K562 (cell line): ENCODE measurements at regions not wholly inside any gene's neighbourhood (a gene's known extent, or its start where the extent isn't known, plus 50 kb on each side); places are given as distances from the start of the nearest gene placed in this dataset.

Experiments used
- ATAC-seq: fragments of 200-7000 bp; cut with Tn5 transposase; 3 replicates; pipeline ENCODE4 v1.9.1; 2020; ENCODE audit warnings: moderate library complexity
- BruUV-seq: library from RNA; stranded (reverse); fragments of 400-500 nt; replicated peaks from 2 replicates; lab custom pipeline; 2021; lab: Mats Ljungman, UMichigan
- CTCF ChIA-PET: fragments of 300-600 bp; formaldehyde crosslinking; extraction: SDS; loops from one replicate; lab custom pipeline; 2021; ENCODE audit warnings: low intra/inter-chr PET ratio; lab: Yijun Ruan, JAX
- POLR2A ChIA-PET: fragments of 300-600, 350-650 bp; sonication (Branson Sonifier 250); formaldehyde crosslinking; extraction: SDS; loops from one replicate; lab custom pipeline; 2021; ENCODE audit warnings: antibody characterized with exemption, inconsistent platforms; lab: Yijun Ruan, JAX
- DNase-seq, 4 experiments: peaks; one replicate each; pipeline versions ENCODE4 v3.0.0 to v3.0.0-alpha.2; 2011 to 2018; ENCODE audit warnings: low spot score in 3 of 4, mixed read lengths in 3 of 4; ENCODE audit errors: extremely low read depth in 1 of 4
- FAIRE-seq: peaks from 2 replicates; lab custom pipeline; 2011; peaks lifted over from hg19 to GRCh38; lab: Jason Lieb, UNC
- H2AFZ ChIP-seq: 2 replicates; pipeline ENCODE4 v1.6.0; 2011; ENCODE audit warnings: low read depth, low read length, control low read depth, inconsistent platforms
- H3K27ac ChIP-seq: fragments of 200-600 bp; 3 replicates; pipeline ENCODE4 v1.8.0; 2011; ENCODE audit warnings: low read depth, mild to moderate bottlenecking, control low read depth, inconsistent platforms, low read length, moderate library complexity, mixed read lengths; ENCODE audit errors: extremely low read depth
- H3K27me3 ChIP-seq, 2 experiments: fragments of 300-600 bp in 1 of 2; 2 replicates in 1 of 2; 3 replicates in 1 of 2; pipeline versions ENCODE4 v1.6.0 to v1.8.0; 2011; ENCODE audit warnings: inconsistent platforms in 2 of 2, low read length in 2 of 2, mild to moderate bottlenecking in 1 of 2, mixed read lengths in 1 of 2, moderate library complexity in 1 of 2; ENCODE audit not compliant: control insufficient read depth in 2 of 2, insufficient read depth in 2 of 2
- H3K36me3 ChIP-seq: fragments of 300-600 bp; 3 replicates; pipeline ENCODE4 v1.8.0; 2011; ENCODE audit warnings: mild to moderate bottlenecking, low read length, inconsistent platforms; ENCODE audit not compliant: control insufficient read depth, insufficient read depth
- H3K4me1 ChIP-seq, 2 experiments: fragments of 200-600 bp in 1 of 2; replicated peaks in 1 of 2; 2 replicates in 1 of 2; 3 replicates in 1 of 2; pipeline versions ENCODE4 v1.5.1 to v1.8.0; 2011; ENCODE audit warnings: inconsistent platforms in 2 of 2, low read length in 2 of 2, mild to moderate bottlenecking in 1 of 2, mixed read lengths in 1 of 2, moderate library complexity in 1 of 2; ENCODE audit not compliant: control insufficient read depth in 2 of 2, insufficient read depth in 2 of 2
- H3K4me2 ChIP-seq: 2 replicates; pipeline ENCODE4 v1.6.1; 2011; ENCODE audit warnings: low read length, control low read depth, inconsistent platforms, mixed read lengths; ENCODE audit not compliant: insufficient read depth
- H3K4me3 ChIP-seq: fragments of 200-600 bp; sonication (generic), shearing (Covaris generic); 2 replicates; pipeline ENCODE4 v1.5.1; 2016; ENCODE audit warnings: control low read depth, inconsistent platforms
- H3K79me2 ChIP-seq: fragments of 200-600 bp; 3 replicates; pipeline ENCODE4 v1.8.0; 2011; ENCODE audit warnings: low read length, inconsistent platforms; ENCODE audit not compliant: control insufficient read depth, insufficient read depth
- H3K9ac ChIP-seq, 2 experiments: 2 replicates each; pipeline versions ENCODE4 v1.6.0 to v1.6.1; 2011; ENCODE audit warnings: low read depth in 2 of 2, low read length in 2 of 2, control low read depth in 1 of 2, inconsistent platforms in 1 of 2, mild to moderate bottlenecking in 1 of 2, mixed read lengths in 1 of 2; ENCODE audit not compliant: insufficient read depth in 1 of 2
- H3K9me1 ChIP-seq: one replicate; pipeline ENCODE4 v1.6.0; 2011; ENCODE audit warnings: inconsistent platforms, mild to moderate bottlenecking, low read length, moderate library complexity; ENCODE audit not compliant: control insufficient read depth, insufficient read depth
- H3K9me3 ChIP-seq: replicated peaks from 2 replicates; pipeline ENCODE4 v1.5.1; 2011; ENCODE audit warnings: low read depth, low read length, inconsistent platforms; ENCODE audit not compliant: control insufficient read depth, insufficient read depth
- H4K20me1 ChIP-seq: replicated peaks from 2 replicates; pipeline ENCODE4 v1.6.1; 2011; ENCODE audit warnings: low read length, inconsistent platforms, mixed read lengths; ENCODE audit not compliant: control insufficient read depth, insufficient read depth
- BRCA1 ChIP-seq, 2 experiments: fragments of 450-650 bp in 1 of 2; sonication (generic) in 1 of 2; formaldehyde crosslinking in 1 of 2; IDR thresholded peaks; 2 replicates each; pipeline versions ENCODE4 v1.5.0 to v1.6.1; 2017 to 2020; ENCODE audit warnings: mild to moderate bottlenecking in 1 of 2, missing genetic modification reagents in 1 of 2
- C11orf30 ChIP-seq: fragments of 450-650 bp; IDR thresholded peaks from 2 replicates; pipeline ENCODE4 v1.6.1; 2016; ENCODE audit warnings: low read depth, mild to moderate bottlenecking
- CCAR2 ChIP-seq: fragments of 200-400 bp; formaldehyde crosslinking; IDR thresholded peaks from 2 replicates; pipeline ENCODE4 v1.6.1; 2017; ENCODE audit warnings: mild to moderate bottlenecking, low read depth, low read length
- CHCHD3 ChIP-seq: fragments of 250-450 bp; sonication (Bioruptor Pico); IDR thresholded peaks from 2 replicates; pipeline ENCODE4 v2.1.2; 2022; ENCODE audit warnings: mild to moderate bottlenecking
- E2F8 ChIP-seq: fragments of 450-650 bp; IDR thresholded peaks from 2 replicates; pipeline ENCODE4 v1.7.1; 2018; ENCODE audit warnings: mild to moderate bottlenecking, low read depth; ENCODE audit not compliant: partially characterized antibody
- ELK3 ChIP-seq: fragments of 450-650 bp; formaldehyde crosslinking; IDR thresholded peaks from 2 replicates; pipeline ENCODE4 v1.4.0; 2020; ENCODE audit warnings: mild to moderate bottlenecking
- FUS ChIP-seq: fragments of 200-400 bp; formaldehyde crosslinking; optimal IDR thresholded peaks from 2 replicates; pipeline ENCODE3; 2017; ENCODE audit warnings: low read depth, low read length
- GTF2F1 ChIP-seq: IDR thresholded peaks from 2 replicates; pipeline ENCODE4 v1.6.1; 2011; ENCODE audit warnings: low read depth, low read length, improper control_type of control experiment
- HDAC6 ChIP-seq: IDR thresholded peaks from 2 replicates; pipeline ENCODE4 v1.6.1; 2012; ENCODE audit warnings: low read depth, mild to moderate bottlenecking, control low read depth, inconsistent platforms, low read length, moderate library complexity
- IFI16 ChIP-seq: fragments of 250-450 bp; sonication (Bioruptor Pico); IDR thresholded peaks from 2 replicates; pipeline ENCODE4 v2.1.2; 2022; ENCODE audit warnings: mild to moderate bottlenecking, inconsistent platforms
- MAFG ChIP-seq: fragments of 450-650 bp; conservative IDR thresholded peaks from 2 replicates; pipeline ENCODE4 v1.6.1; 2016; ENCODE audit warnings: missing genetic modification characterization, missing compliant biosample characterization
- MAZ ChIP-seq, 2 experiments: fragments of 450-650 bp in 1 of 2; sonication (generic) in 1 of 2; formaldehyde crosslinking; IDR thresholded peaks in 1 of 2; conservative IDR thresholded peaks in 1 of 2; 2 replicates each; pipeline versions ENCODE4 v1.4.0 to v1.5.0; 2020; ENCODE audit warnings: mild to moderate bottlenecking in 1 of 2, missing genetic modification reagents in 1 of 2
- NFE2L1 ChIP-seq: fragments of 450-650 bp; IDR thresholded peaks from 2 replicates; pipeline ENCODE4 v1.6.1; 2016; ENCODE audit warnings: missing genetic modification characterization, low read depth, mild to moderate bottlenecking, missing compliant biosample characterization, moderate library complexity, borderline replicate concordance
- SMARCE1 ChIP-seq: fragments of 450-650 bp; IDR thresholded peaks from 2 replicates; pipeline ENCODE4 v1.7.1; 2016; ENCODE audit warnings: mild to moderate bottlenecking
- TCFL5 ChIP-seq: fragments of 250-450 bp; sonication (Bioruptor Pico); conservative IDR thresholded peaks from 2 replicates; pipeline ENCODE4 v1.6.1; 2021; ENCODE audit warnings: mild to moderate bottlenecking, moderate library complexity, matching md5 sums
- TEAD4 ChIP-seq, 2 experiments: sonication (generic) in 1 of 2; formaldehyde crosslinking in 1 of 2; IDR thresholded peaks; 2 replicates each; pipeline versions ENCODE4 v1.6.1 to v1.8.0; 2012 to 2022; ENCODE audit warnings: borderline replicate concordance in 1 of 2, inconsistent platforms in 1 of 2, low read length in 1 of 2, mild to moderate bottlenecking in 1 of 2, missing genetic modification reagents in 1 of 2
- TRIM24 ChIP-seq, 2 experiments: fragments of 450-650 bp; IDR thresholded peaks; 2 replicates each; pipeline ENCODE4 v1.6.1; 2016
- ZC3H4 ChIP-seq: sonication (generic); formaldehyde crosslinking; IDR thresholded peaks from 2 replicates; pipeline ENCODE4 v1.9.0; 2021; ENCODE audit warnings: missing genetic modification reagents, borderline replicate concordance
- ZC3H8 ChIP-seq: fragments of 450-650 bp; IDR thresholded peaks from 2 replicates; pipeline ENCODE4 v1.6.1; 2017
- ZNF507 ChIP-seq: conservative IDR thresholded peaks from 2 replicates; pipeline ENCODE4 v1.6.1; 2017; ENCODE audit warnings: missing genetic modification characterization, missing compliant biosample characterization
- ZNF561 ChIP-seq: fragments of 450-650 bp; formaldehyde crosslinking; conservative IDR thresholded peaks from 2 replicates; pipeline ENCODE4 v1.4.0; 2020; ENCODE audit warnings: mild to moderate bottlenecking, moderate library complexity
- ZNF76 ChIP-seq: fragments of 250-450 bp; sonication (Bioruptor Pico); IDR thresholded peaks from 2 replicates; pipeline ENCODE4 v1.4.0; 2020; ENCODE audit warnings: mild to moderate bottlenecking, moderate library complexity, borderline replicate concordance
- WGBS: fragments of 100-300 bp; shearing (Covaris generic); methylation state at CpG from one replicate; pipeline ENCODE4 v1.1.6; 2016; ENCODE audit warnings: low coverage, mixed read lengths; ENCODE audit not compliant: insufficient coverage; ENCODE audit errors: missing lambda C conversion rate; 5-methylcytosine and 5-hydroxymethylcytosine counted together
- in situ Hi-C: fragments of 300-500 bp; cut with MboI; formaldehyde crosslinking; loops from 4 replicates; pipeline ENCODE4 v1.15.0; 2018; ENCODE audit warnings: inconsistent platforms, mixed read lengths
- intact Hi-C: fragments of 100-400 bp; cut with micrococcal nuclease; formaldehyde crosslinking; loops from 2 replicates; pipeline ENCODE4 v1.14.2; 2022

GRCh38 chr3:191762323-191762960 is 301.5 kb downstream of the PYDC2 start:
- Histone ChIP-seq H3K27ac (no peak overlapping the region), H3K27me3 (no peaks in the 10 kb centered on the region), H4K20me1 (no peaks in the 10 kb centered on the region), H3K79me2 (no peaks in the 10 kb centered on the region), H2AFZ (no peak overlapping the region), H3K36me3 (no peaks in the 10 kb centered on the region), H3K4me3 (no peak overlapping the region), H3K4me1 (no peaks in the 10 kb centered on the region), H3K9me1 (no peaks in the 10 kb centered on the region), H3K4me2 (no peak overlapping the region), H3K9me3 (no peaks in the 10 kb centered on the region), H3K9ac (no peak overlapping the region)
- BruUV-seq: no TSS peak
- POLR2A ChIA-PET: no interaction called here
- in situ Hi-C loops (no loop called here), intact Hi-C loops (no loop called here)
- FAIRE-seq (no peak), ATAC-seq (no peak), DNase-seq (no peak)
- CTCF ChIA-PET: no interaction called here
- 2% methylated on average over 5 of the region's 5 CpGs for WGBS
- no peak for TF ChIP-seq TCFL5 (CRISPR knock-in tag)
- no peak for TF ChIP-seq MAZ (CRISPR knock-in tag; conservative IDR thresholded peaks at IDR 0.05 in 1 of 2, IDR thresholded peaks at IDR 0.05 in 1 of 2)
- TF ChIP-seq ZNF561 (CRISPR knock-in tag): no peak
- peak; percentile 89 for TF ChIP-seq MAFG
- no peak for TF ChIP-seq GTF2F1
- no peak for TF ChIP-seq ZNF507 (tag)
- TF ChIP-seq ZNF76 (CRISPR knock-in tag): no peak
- TF ChIP-seq ZC3H4: no peak
- peak; percentile 77 for TF ChIP-seq NFE2L1
- TF ChIP-seq CHCHD3 (CRISPR knock-in tag): no peak
- TF ChIP-seq FUS: no peak
- TF ChIP-seq TEAD4 (IDR thresholded peaks at IDR 0.05; ENCODE audit: low read length): no peak
- TF ChIP-seq TEAD4 (CRISPR knock-in tag; IDR thresholded peaks at IDR 0.05; ENCODE audit: borderline replicate concordance): no peak
- no peak for TF ChIP-seq SMARCE1
- TF ChIP-seq C11orf30: peak; percentile 37; the same call in 1 of the 2 replicates
- TF ChIP-seq ELK3 (CRISPR knock-in tag): no peak
- TF ChIP-seq CCAR2: no peak
- TF ChIP-seq ZC3H8: no peak
- no peak for TF ChIP-seq BRCA1 (IDR thresholded peaks at IDR 0.05)
- TF ChIP-seq BRCA1 (CRISPR knock-in tag; IDR thresholded peaks at IDR 0.05): no peak
- no peak for TF ChIP-seq IFI16 (CRISPR knock-in tag)
- no peak for TF ChIP-seq HDAC6
- no peak for TF ChIP-seq TRIM24 (IDR thresholded peaks at IDR 0.05)
- TF ChIP-seq E2F8: no peak
